GM18907 (cell line): ENCODE measurements at regions not wholly inside any gene's neighbourhood (a gene's known extent, or its start where the extent isn't known, plus 50 kb on each side); places are given as distances from the start of the nearest gene placed in this dataset.

ENCODE experiments used
- ATAC-seq: cut with Tn5 transposase; IDR thresholded peaks from one replicate; pipeline ENCODE4 v1.9.1; 2021; ENCODE audit warnings: mild to moderate bottlenecking, moderate library complexity; ENCODE audit not compliant: unreplicated experiment

GRCh38 chr22:49064836-49065235 is 762.8 kb downstream of the BRD1 start:
- no peak for ATAC-seq

- ATAC-seq: no peak
These were observed 764.2 kb downstream of the BRD1 start for GRCh38 chr22:49063545-49063890.

GRCh38 chr22:49062802-49063544 is 764.7 kb downstream of the BRD1 start:
- no peak for ATAC-seq

- ATAC-seq: no peak
These were observed 765.4 kb downstream of the BRD1 start for GRCh38 chr22:49062155-49062801.

GRCh38 chr22:49057910-49058309 is 769.8 kb downstream of the BRD1 start:
- no peak for ATAC-seq

GRCh38 chr22:49056301-49056700 is 771.4 kb downstream of the BRD1 start:
- ATAC-seq: no peak

- no peak for ATAC-seq
These were observed 772.3 kb downstream of the BRD1 start for GRCh38 chr22:49055406-49055805.

- no peak for ATAC-seq
These were observed 774.1 kb downstream of the BRD1 start for GRCh38 chr22:49053578-49053977.

- no peak for ATAC-seq
These were observed 775.1 kb downstream of the BRD1 start for GRCh38 chr22:49052560-49052959.

GRCh38 chr22:49052023-49052538 is 775.6 kb downstream of the BRD1 start:
- peak; percentile 60 for ATAC-seq

GRCh38 chr22:49051491-49052022 is 776.1 kb downstream of the BRD1 start:
- no peak for ATAC-seq

GRCh38 chr22:49049691-49050090 is 778.0 kb downstream of the BRD1 start:
- no peak for ATAC-seq

- ATAC-seq: no peak
These were observed 779.1 kb downstream of the BRD1 start for GRCh38 chr22:49048591-49048990.

- no peak for ATAC-seq
These were observed 780.2 kb downstream of the BRD1 start for GRCh38 chr22:49047447-49047846.

- ATAC-seq: no peak
These were observed 780.9 kb downstream of the BRD1 start for GRCh38 chr22:49046546-49047361.

- no peak for ATAC-seq
These were observed 781.6 kb downstream of the BRD1 start for GRCh38 chr22:49046000-49046545.

GRCh38 chr22:49045276-49045675 is 782.4 kb downstream of the BRD1 start:
- no peak for ATAC-seq

- no peak for ATAC-seq
These were observed 782.9 kb downstream of the BRD1 start for GRCh38 chr22:49044776-49045175.

- no peak for ATAC-seq
These were observed 783.6 kb downstream of the BRD1 start for GRCh38 chr22:49044091-49044490.

- ATAC-seq: no peak
These were observed 784.5 kb downstream of the BRD1 start for GRCh38 chr22:49042877-49043859.
